ENCODE measurements at regions not wholly inside any gene's neighbourhood (a gene's known extent, or its start where the extent isn't known, plus 50 kb on each side); places are given as distances from the start of the nearest gene placed in this dataset.

- TF ChIP-seq TAF1 (conservative IDR thresholded peaks at IDR 0.05) (no peak), JUND (IDR thresholded peaks at IDR 0.05) (no peak), HNF4G (IDR thresholded peaks at IDR 0.05) (no peak), GABPA (IDR thresholded peaks at IDR 0.05 in 1 of 2, conservative IDR thresholded peaks at IDR 0.05 in 1 of 2) (no peak), NR2F2 (IDR thresholded peaks at IDR 0.05) (no peak), ATF3 (IDR thresholded peaks at IDR 0.05) (no peak), REST (IDR thresholded peaks at IDR 0.05) (no peak), YY1 (IDR thresholded peaks at IDR 0.05) (no peak), RXRA (IDR thresholded peaks at IDR 0.05) (no peak), SP1 (IDR thresholded peaks at IDR 0.05) (no peak)
- no peaks in the 10 kb centered on the region for H3K36me3 ChIP-seq (ENCODE audit: control insufficient read depth in 4 of 4, insufficient read depth in 3 of 4, low read depth in 1 of 4, low read length in 3 of 4)
- no peak overlapping the region for H3K27ac ChIP-seq (ENCODE audit: low read depth in 1 of 2, low read length in 2 of 2)
- DNase-seq (ENCODE audit: low spot score): no peak
- H3K9me3 ChIP-seq (ENCODE audit: control insufficient read depth in 4 of 4, low read length in 3 of 4): no peaks in the 10 kb centered on the region
- H3K9ac ChIP-seq (ENCODE audit: low read depth in 1 of 2, low read length in 2 of 2): no peak overlapping the region
- H3K27me3 ChIP-seq (ENCODE audit: control insufficient read depth in 4 of 4, insufficient read depth in 4 of 4, low read length in 3 of 4): peaks cover 0 to 3% (median 0%) of the 10 kb centered on the region in 4 donors
- WGBS: 84% methylated on average over 1 of the region's 1 CpG
- no peaks in the 10 kb centered on the region for H3K4me1 ChIP-seq (ENCODE audit: control insufficient read depth in 4 of 4, insufficient read depth in 4 of 4, low read length in 3 of 4)
- no peak overlapping the region for H3K4me3 ChIP-seq (ENCODE audit: low read depth in 1 of 3, low read length in 3 of 3)
Observed at GRCh38 chr6:40244699-40245098, 310.4 kb upstream of the MOCS1 start.

- Histone ChIP-seq H3K9me3 (ENCODE audit: control insufficient read depth in 4 of 4, low read length in 3 of 4) (no peaks in the 10 kb centered on the region), H3K4me1 (ENCODE audit: control insufficient read depth in 4 of 4, insufficient read depth in 4 of 4, low read length in 3 of 4) (no peaks in the 10 kb centered on the region), H3K4me3 (ENCODE audit: low read depth in 1 of 3, low read length in 3 of 3) (no peak overlapping the region), H3K36me3 (ENCODE audit: control insufficient read depth in 4 of 4, insufficient read depth in 3 of 4, low read depth in 1 of 4, low read length in 3 of 4) (no peaks in the 10 kb centered on the region), H3K27ac (ENCODE audit: low read depth in 1 of 2, low read length in 2 of 2) (no peak overlapping the region), H3K9ac (ENCODE audit: low read depth in 1 of 2, low read length in 2 of 2) (no peak overlapping the region), H3K27me3 (ENCODE audit: control insufficient read depth in 4 of 4, insufficient read depth in 4 of 4, low read length in 3 of 4) (no peaks in the 10 kb centered on the region)
- TF ChIP-seq CTCF (IDR thresholded peaks at IDR 0.05; ENCODE audit: low read depth, low read length, missing input control): no peak
- no peak for TF ChIP-seq JUND (IDR thresholded peaks at IDR 0.05)
- no peak for TF ChIP-seq YY1 (IDR thresholded peaks at IDR 0.05)
- no peak for TF ChIP-seq ZBTB33 (IDR thresholded peaks at IDR 0.05)
- no peak for TF ChIP-seq GABPA (IDR thresholded peaks at IDR 0.05 in 1 of 2, conservative IDR thresholded peaks at IDR 0.05 in 1 of 2)
- TF ChIP-seq MAX (IDR thresholded peaks at IDR 0.05): no peak
- TF ChIP-seq REST (IDR thresholded peaks at IDR 0.05): no peak
- TF ChIP-seq HNF4A (conservative IDR thresholded peaks at IDR 0.05): no peak
- no peak for TF ChIP-seq HNF4G (IDR thresholded peaks at IDR 0.05)
- no peak for TF ChIP-seq FOXA1 (IDR thresholded peaks at IDR 0.05)
- no peak for TF ChIP-seq RAD21 (IDR thresholded peaks at IDR 0.05)
- TF ChIP-seq FOXA2 (IDR thresholded peaks at IDR 0.05): no peak
- no peak for TF ChIP-seq NR2F2 (IDR thresholded peaks at IDR 0.05)
- no peak for TF ChIP-seq TAF1 (conservative IDR thresholded peaks at IDR 0.05)
- no peak for TF ChIP-seq EGR1 (IDR thresholded peaks at IDR 0.05; ENCODE audit: low read depth in 2 of 2)
- TF ChIP-seq ATF3 (IDR thresholded peaks at IDR 0.05): no peak
- no peak for DNase-seq (ENCODE audit: low spot score)
- 90% methylated on average over 2 of the region's 2 CpGs for WGBS
Observed at GRCh38 chr6:40232698-40233097, 298.4 kb upstream of the MOCS1 start.
